Heart right ventricle (tissue), 16 donors: ENCODE measurements at regions not wholly inside any gene's neighbourhood (a gene's known extent, or its start where the extent isn't known, plus 50 kb on each side); places are given as distances from the start of the nearest gene placed in this dataset.
A peak's percentile ranks its signal among the peaks of the same experiment; 100 is the strongest.

Experiments used
- ATAC-seq, 8 donors: fragments of 200-7000 bp; cut with Tn5 transposase; one replicate each; pipeline ENCODE4 v1.9.1; 2020; ENCODE audit warnings: mild to moderate bottlenecking in 8 of 8, moderate library complexity in 8 of 8, moderate number of reproducible peaks in 1 of 8
- DNase-seq, 2 donors: peaks; one replicate each; pipeline ENCODE4 v3.0.0-alpha.2; 2020
- H3K27ac ChIP-seq, 10 donors: fragments of 200-600 bp; sonication (generic) in 2 of 10; one replicate each; pipeline versions ENCODE4 v1.5.0 to v1.8.0; 2020 to 2022; ENCODE audit warnings: mild to moderate bottlenecking in 3 of 10
- H3K27me3 ChIP-seq, 7 donors: fragments of 200-600 bp; one replicate each; pipeline ENCODE4 v1.8.0; 2021 to 2022; ENCODE audit warnings: mild to moderate bottlenecking in 2 of 7
- H3K36me3 ChIP-seq, 9 donors: fragments of 200-600 bp; sonication (generic) in 1 of 9; one replicate each; pipeline versions ENCODE4 v1.5.0 to v1.8.0; 2020 to 2022; ENCODE audit warnings: mild to moderate bottlenecking in 2 of 9
- H3K4me1 ChIP-seq, 9 donors: fragments of 200-600 bp; sonication (generic) in 1 of 9; one replicate each; pipeline versions ENCODE4 v1.5.0 to v1.8.0; 2020 to 2022; ENCODE audit warnings: mild to moderate bottlenecking in 4 of 9
- H3K4me3 ChIP-seq, 10 donors: fragments of 200-600 bp; sonication (generic) in 2 of 10; one replicate each; pipeline versions ENCODE4 v1.5.0 to v1.8.0; 2020 to 2022; ENCODE audit warnings: mild to moderate bottlenecking in 7 of 10, moderate library complexity in 2 of 10
- H3K9me3 ChIP-seq, 11 donors: fragments of 200-600 bp in 10 of 11; sonication (generic) in 2 of 11; one replicate each; pipeline versions ENCODE4 v1.5.0 to v1.8.0; 2013 to 2022; ENCODE audit warnings: mild to moderate bottlenecking in 2 of 11, control low read depth in 1 of 11, moderate library complexity in 1 of 11
- WGBS, 2 donors: extraction: QIAGEN DNeasy Blood & Tissue Kit; methylation state at CpG; one replicate each; pipeline ENCODE4 v1.1.7; 2013; ENCODE audit warnings: inconsistent platforms in 1 of 2; 5-methylcytosine and 5-hydroxymethylcytosine counted together
- intact Hi-C, 10 donors: fragments of 100-400 bp; cut with DNase I; formaldehyde crosslinking; loops; one replicate each; pipeline versions ENCODE4 v1.11.1 to v1.14.2; 2022
- TF ChIP-seq, protein P1 (sequence below), 9 donors: fragments of 200-600 bp; sonication (generic) in 2 of 9; IDR thresholded peaks; one replicate each; pipeline versions ENCODE4 v1.5.0 to v1.8.0; 2021 to 2022; ENCODE audit warnings: antibody characterized with exemption in 9 of 9, mild to moderate bottlenecking in 5 of 9, moderate library complexity in 1 of 9
- donor health status: Arrhythmogenic right ventricular cardiomyopathy.
- donor health status: ischemic (EF 13 %, LVEDD 7.1; RV severe dilation, severe dysfunction).
- donor health status: healthy with polysubstance abuse.
- donor health status: DM: no; HTN: yes; CAD: no.
- donor health status: DM: no; HTN: no; CAD: no.
- donor health status: ischemic (EF 25% LVEDD 6.9; RV normal size, moderate dysfunction).
- donor health status: ischemic (EF 25% LVEDD 5.7; RV mildly dilated, moderate dysfunction).
- donor health status: healthy.
- donor health status: DM: yes; HTN: yes; CAD: no.
- donor health status: Ischemic cardiomyopathy.
- donor health status: ischemic (EF 35%, LVEDD 5.7; RV mildly dilated, moderate dysfunction).
- donor health status: nonischemic (EF 11% LVEDD 7.7; RV severe dilation, severe dysfunction).
- donor health status: DM: yes; HTN: yes; CAD: no.
- donor health status: PGD.
- donor health status: ischemic (EF 29% LVEDD 5.4; RV normal size, mild dysfunction).
- donor health status: nonischemic (EF 23%, LVEDD 6.1; RV moderate dilation, normal function).

DNA sequence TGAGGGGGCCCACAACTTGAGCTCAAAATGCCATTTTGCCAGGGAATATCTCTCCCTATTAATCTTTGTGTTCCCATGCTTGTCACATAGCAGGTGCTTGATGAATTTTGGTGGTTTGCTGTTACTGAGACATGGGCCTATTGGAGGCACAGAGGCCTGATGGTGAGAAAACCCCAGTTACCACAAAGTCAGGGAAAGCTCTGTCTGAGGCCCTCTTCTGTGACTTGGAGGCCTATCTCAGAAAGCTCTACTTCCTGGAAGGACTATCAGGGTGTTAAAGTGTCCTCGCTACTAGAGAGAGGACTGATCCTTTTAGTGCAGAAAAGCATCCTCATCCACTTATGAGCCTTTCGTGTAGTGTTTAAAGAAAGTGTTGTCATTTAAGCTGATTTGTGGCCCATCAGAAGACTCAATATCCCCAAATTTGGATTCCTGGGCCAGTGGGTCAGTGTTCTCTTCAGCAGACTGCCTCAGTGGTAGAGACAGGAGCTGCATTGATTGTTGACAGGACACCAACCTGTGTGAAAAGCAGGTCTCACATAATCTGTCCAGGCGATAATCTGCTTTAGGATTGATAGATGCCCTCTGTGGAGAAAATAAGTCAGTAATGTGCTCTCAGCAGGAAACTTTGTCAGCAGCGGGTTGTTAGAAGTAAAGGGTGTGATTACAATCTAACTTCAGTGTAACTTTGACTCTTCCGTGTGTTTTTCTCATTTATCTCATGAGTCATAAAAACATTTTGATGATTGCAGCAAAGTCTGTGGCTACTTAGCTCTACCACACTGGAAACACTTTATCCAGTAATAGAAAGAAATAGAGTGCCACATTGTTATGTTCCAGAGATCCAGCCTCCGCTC lies 121.0 kb downstream of the AKAP11 start:
- ATAC-seq (no peak), DNase-seq (no peak)
- 80 to 82% methylated on average over 6 of the region's 6 CpGs for WGBS, 2 donors
- TF ChIP-seq, protein P1, sequence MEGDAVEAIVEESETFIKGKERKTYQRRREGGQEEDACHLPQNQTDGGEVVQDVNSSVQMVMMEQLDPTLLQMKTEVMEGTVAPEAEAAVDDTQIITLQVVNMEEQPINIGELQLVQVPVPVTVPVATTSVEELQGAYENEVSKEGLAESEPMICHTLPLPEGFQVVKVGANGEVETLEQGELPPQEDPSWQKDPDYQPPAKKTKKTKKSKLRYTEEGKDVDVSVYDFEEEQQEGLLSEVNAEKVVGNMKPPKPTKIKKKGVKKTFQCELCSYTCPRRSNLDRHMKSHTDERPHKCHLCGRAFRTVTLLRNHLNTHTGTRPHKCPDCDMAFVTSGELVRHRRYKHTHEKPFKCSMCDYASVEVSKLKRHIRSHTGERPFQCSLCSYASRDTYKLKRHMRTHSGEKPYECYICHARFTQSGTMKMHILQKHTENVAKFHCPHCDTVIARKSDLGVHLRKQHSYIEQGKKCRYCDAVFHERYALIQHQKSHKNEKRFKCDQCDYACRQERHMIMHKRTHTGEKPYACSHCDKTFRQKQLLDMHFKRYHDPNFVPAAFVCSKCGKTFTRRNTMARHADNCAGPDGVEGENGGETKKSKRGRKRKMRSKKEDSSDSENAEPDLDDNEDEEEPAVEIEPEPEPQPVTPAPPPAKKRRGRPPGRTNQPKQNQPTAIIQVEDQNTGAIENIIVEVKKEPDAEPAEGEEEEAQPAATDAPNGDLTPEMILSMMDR (IDR thresholded peaks at IDR 0.05) = no peak
- no peaks in the 10 kb centered on the region for H3K36me3 ChIP-seq
- H3K27ac ChIP-seq = peak overlapping the region in 1 of 10 donors; percentile 65
- intact Hi-C loops = no loop called here
- no peak overlapping the region for H3K4me3 ChIP-seq
- H3K4me1 ChIP-seq = peaks cover 0 to 26% (median 0%) of the 10 kb centered on the region in 9 donors
- H3K9me3 ChIP-seq = no peaks in the 10 kb centered on the region
- H3K27me3 ChIP-seq = peaks cover 0 to 17% (median 0%) of the 10 kb centered on the region in 7 donors

DNA sequence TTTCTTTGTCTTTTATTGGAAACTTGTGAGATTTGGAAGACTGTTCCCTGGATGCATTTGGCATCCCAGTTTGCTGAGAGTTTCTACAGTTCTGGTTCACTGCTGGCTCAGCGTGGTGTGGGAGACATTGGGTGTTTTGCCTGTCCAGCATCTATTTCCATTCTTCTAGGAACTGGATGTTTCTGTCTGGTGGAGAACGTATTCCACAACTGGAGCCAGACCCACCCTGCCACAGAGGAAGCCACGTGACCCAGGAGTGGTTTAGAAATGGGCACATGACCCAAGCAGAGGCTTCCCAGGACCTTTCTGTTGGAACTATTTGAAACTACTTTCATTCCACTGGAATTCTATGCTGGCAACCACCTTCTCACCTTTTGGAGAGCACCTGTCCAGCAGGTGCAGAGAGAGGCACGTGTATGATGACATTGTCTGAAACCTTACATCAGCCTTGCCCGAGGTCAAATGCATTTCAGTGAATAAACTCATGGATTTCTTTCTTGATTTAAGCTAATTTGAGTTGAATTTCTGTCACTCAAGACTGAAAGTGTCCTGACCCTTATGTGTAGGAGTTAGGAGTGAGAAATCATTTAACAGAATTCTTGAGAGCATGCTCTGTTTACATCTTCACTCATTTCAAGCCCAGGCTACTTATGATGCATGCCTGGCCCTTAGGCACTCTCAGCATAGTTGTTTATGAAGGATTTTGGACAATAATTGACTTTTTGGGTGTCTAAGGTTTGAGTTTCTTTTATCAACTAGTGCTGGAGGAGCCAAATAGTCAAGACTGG lies 121.8 kb downstream of the AKAP11 start:
- intact Hi-C loops = no loop called here
- H3K36me3 ChIP-seq = no peaks in the 10 kb centered on the region
- no peaks in the 10 kb centered on the region for H3K9me3 ChIP-seq
- 82 to 83% methylated on average over 5 of the region's 5 CpGs for WGBS, 2 donors
- H3K27ac ChIP-seq = peak overlapping the region in 1 of 10 donors; percentile 51
- peaks cover 0 to 17% (median 0%) of the 10 kb centered on the region in 7 donors for H3K27me3 ChIP-seq
- no peak overlapping the region for H3K4me3 ChIP-seq
- ATAC-seq = no peak
- DNase-seq = no peak
- TF ChIP-seq, protein P1 (IDR thresholded peaks at IDR 0.05) = no peak
- peaks cover 0 to 26% (median 0%) of the 10 kb centered on the region in 9 donors for H3K4me1 ChIP-seq

DNA sequence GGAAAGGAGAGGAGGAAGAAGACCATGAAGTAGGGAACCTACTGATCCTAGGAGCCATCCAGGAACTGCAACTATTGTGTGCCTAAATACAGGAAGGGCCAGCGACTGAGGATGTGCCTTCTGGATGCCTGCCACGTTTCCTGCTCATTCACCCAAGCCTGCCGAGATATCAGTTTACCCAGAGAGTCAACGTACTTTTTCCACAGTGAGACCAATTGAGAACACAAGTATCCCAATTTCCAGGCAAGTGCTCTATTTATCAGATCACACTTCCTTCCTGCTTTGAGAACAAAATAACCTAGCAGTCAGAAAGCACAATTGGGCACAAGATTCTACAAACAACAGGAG lies 122.4 kb downstream of the AKAP11 start:
- Histone ChIP-seq H3K36me3 (no peaks in the 10 kb centered on the region), H3K4me1 (peaks cover 0 to 26% (median 0%) of the 10 kb centered on the region in 9 donors), H3K27ac (peak overlapping the region in 1 of 10 donors; percentile 51), H3K4me3 (no peak overlapping the region), H3K9me3 (no peaks in the 10 kb centered on the region), H3K27me3 (peaks cover 0 to 17% (median 0%) of the 10 kb centered on the region in 7 donors)
- TF ChIP-seq, protein P1 (IDR thresholded peaks at IDR 0.05) = no peak
- ATAC-seq (no peak), DNase-seq (no peak)
- intact Hi-C loops = no loop called here
- WGBS, 2 donors = 47 to 50% methylated on average over 4 of the region's 4 CpGs

DNA sequence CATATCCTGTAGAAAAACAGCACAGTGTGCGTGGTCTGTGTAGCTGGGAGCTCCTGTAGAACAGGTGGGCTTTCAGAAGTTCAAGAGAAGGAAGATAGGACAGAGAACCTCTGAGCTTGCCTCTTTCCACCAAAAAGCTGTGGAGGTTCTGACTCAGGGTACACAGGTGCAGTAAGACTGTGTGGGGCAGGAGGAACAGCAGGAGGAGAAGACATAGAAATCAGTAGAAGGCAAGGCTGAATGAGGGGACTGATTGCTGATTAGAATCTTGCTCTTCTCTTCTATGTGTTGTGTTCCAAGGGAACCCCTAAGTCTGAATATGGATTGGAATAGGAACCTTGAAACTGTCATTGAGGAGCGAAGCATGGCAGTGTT lies 122.7 kb downstream of the AKAP11 start:
- Histone ChIP-seq H3K4me1 (peaks cover 0 to 26% (median 0%) of the 10 kb centered on the region in 9 donors), H3K27me3 (peaks cover 0 to 17% (median 0%) of the 10 kb centered on the region in 7 donors), H3K36me3 (no peaks in the 10 kb centered on the region), H3K4me3 (no peak overlapping the region), H3K27ac (peak overlapping the region in 1 of 10 donors; percentile 51), H3K9me3 (no peaks in the 10 kb centered on the region)
- no peak for DNase-seq
- no peak for ATAC-seq
- WGBS, 2 donors = 75 to 82% methylated on average over 2 of the region's 2 CpGs
- intact Hi-C loops = no loop called here
- TF ChIP-seq, protein P1 (IDR thresholded peaks at IDR 0.05) = no peak
